H1 (cell line): ENCODE measurements at regions not wholly inside any gene's neighbourhood (a gene's known extent, or its start where the extent isn't known, plus 50 kb on each side); places are given as distances from the start of the nearest gene placed in this dataset.

Experiments used
- ATF2 ChIP-seq: IDR thresholded peaks from 2 replicates; pipeline ENCODE4 v1.6.1; 2012; ENCODE audit warnings: low read length, inconsistent platforms
- CHD2 ChIP-seq: IDR thresholded peaks from 2 replicates; pipeline ENCODE4 v1.6.1; 2012; ENCODE audit warnings: low read length, improper control_type of control experiment
- KDM5A ChIP-seq: fragments of 200-600 bp; IDR thresholded peaks from 2 replicates; pipeline ENCODE4 v1.7.1; 2012; ENCODE audit warnings: mild to moderate bottlenecking, low read length, inconsistent platforms, mixed read lengths
- RAD21 ChIP-seq, 2 experiments: IDR thresholded peaks in 1 of 2; conservative IDR thresholded peaks in 1 of 2; 2 replicates each; pipeline ENCODE4 v1.6.1; 2011; ENCODE audit warnings: low read depth in 2 of 2, low read length in 2 of 2, improper control_type of control experiment in 1 of 2, inconsistent platforms in 1 of 2, mild to moderate bottlenecking in 1 of 2, moderate library complexity in 1 of 2

- TF ChIP-seq ATF2, result no peak
- TF ChIP-seq KDM5A, result no peak
- no peak for TF ChIP-seq RAD21 (IDR thresholded peaks at IDR 0.05 in 1 of 2, conservative IDR thresholded peaks at IDR 0.05 in 1 of 2; ENCODE audit: low read depth in 2 of 2, low read length in 2 of 2)
- no peak for TF ChIP-seq CHD2
Measured at GRCh38 chr12:71041476-71041875, 116.3 kb downstream of the TSPAN8 start (continued).
